GM19452 (cell line): ENCODE measurements at regions not wholly inside any gene's neighbourhood (a gene's known extent, or its start where the extent isn't known, plus 50 kb on each side); places are given as distances from the start of the nearest gene placed in this dataset.
"Not testable (repeated sequence)": the region's sequence is repeated elsewhere in the genome, so short reads cannot be mapped to it uniquely, and the experiment has no call there.

Experiments
- ATAC-seq: cut with Tn5 transposase; IDR thresholded peaks from one replicate; pipeline ENCODE4 v1.9.1; 2021; ENCODE audit not compliant: unreplicated experiment

- ATAC-seq = no peak
Observed at GRCh38 chrX:123049071-123049625, 134.9 kb upstream of the GRIA3 start.

DNA sequence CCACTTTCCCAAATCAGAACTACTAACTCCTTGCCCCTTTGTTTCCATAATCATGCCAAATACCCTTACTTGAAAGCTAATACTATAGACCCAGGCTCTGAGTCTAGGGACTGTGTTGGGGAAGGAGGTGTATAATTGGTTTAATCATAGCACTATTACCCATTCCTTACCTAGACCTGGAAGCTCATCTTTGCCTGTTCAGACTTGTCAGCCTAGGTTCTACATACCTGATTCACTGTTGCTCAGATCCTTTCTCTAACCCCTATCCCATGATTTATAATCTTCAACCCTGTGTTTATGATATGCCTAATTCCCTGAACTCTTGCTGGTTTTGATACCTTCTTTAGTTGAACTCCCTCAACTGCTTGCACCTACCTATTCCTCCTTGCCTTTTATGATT, 123.1 kb upstream of the GRIA3 start:
- no peak for ATAC-seq

DNA sequence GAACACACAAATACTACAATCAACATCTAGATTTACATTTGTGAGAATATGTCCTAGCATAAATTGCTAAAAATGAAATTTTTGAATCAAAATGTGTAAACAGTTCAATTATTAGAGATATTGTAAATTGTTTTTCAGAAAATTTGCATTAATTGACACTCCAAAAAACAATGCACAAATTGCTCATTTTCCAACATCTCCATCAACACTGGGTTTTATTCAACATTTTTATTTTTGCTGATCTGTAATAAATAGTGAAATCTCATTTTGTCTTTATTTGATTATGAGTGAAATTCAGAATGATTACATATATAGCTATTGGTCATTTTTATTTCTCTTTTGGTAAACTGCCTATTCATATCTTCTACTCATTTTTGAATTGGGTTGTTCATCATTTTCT, 120.0 kb upstream of the GRIA3 start:
- ATAC-seq = no peak

DNA sequence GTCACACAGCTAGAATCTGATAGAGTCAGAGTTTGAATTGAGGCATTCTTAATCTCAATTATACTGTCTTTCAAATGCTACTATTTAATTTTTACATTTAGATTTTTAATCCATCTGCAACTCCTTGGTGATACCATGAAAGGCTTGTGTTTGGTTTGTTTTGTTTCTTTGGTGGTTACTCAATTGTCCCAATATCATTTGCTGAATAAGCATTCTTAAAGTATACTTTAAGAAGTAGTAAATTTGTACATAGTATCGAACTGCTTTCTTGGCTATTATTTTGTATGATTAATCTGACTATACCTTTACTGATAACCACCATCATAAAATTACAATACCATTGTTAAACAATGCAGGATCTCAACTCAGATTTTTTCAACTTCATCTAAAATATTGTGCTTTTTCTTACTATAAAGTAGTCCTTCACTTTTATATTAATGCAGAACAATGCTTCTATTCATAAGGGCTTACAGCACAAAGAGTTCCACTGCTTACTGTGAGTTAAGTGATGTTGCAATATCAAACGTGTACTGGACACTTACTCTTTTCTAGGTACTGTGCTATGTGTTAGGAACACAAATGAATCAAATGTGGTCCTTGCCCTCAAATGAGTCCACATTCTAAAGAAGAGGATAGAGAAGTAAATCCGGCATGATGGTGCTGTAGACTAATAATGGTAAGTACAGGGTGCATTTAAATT, 111.2 kb upstream of the GRIA3 start:
- ATAC-seq = no peak

DNA sequence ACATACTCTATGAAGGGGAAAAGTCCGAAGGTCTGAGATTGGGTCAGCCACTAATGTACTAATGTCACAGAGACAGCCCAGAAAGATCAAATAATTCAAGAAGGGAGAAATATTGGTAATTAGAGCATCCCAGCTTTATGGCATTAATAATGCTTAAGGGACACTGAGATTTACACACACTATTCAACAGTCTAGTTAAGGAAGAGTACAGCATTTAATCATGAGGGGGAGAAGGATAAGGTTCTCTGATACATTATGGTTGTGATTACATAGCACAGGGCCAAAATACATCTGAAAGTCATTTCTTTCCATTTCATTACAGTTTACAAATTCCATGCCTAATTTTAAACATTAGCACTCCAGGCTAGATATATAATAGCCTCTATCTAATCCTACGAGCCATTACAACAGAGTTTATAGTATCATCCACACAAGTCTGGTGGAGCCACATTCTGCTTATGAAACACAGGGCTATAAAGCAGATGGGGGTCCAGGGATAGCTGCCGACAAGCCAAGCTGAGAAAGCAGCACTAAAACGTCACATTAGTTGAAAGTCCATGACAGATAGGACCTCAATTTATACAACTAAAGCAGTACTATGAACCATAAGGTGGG, 108.0 kb upstream of the GRIA3 start:
- no peak for ATAC-seq

DNA sequence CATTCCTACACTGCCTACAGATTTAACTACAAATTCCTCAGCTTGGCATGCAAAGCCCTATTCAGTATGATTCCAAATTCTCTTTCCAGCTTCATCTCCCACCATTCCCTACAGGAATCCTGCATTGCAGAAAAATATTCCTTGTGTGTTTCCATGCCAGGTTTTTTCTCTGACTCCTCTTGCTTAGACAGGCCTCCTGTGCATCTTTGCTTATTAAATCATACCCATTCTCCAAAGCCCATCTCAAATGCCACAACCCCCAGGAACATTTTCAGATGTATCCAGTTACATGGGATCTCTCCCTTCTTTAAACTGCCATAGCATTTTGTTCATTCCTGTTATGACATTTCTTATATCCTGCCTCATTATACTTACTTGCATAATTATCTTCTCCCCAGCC, 106.4 kb upstream of the GRIA3 start:
- ATAC-seq = no peak

DNA sequence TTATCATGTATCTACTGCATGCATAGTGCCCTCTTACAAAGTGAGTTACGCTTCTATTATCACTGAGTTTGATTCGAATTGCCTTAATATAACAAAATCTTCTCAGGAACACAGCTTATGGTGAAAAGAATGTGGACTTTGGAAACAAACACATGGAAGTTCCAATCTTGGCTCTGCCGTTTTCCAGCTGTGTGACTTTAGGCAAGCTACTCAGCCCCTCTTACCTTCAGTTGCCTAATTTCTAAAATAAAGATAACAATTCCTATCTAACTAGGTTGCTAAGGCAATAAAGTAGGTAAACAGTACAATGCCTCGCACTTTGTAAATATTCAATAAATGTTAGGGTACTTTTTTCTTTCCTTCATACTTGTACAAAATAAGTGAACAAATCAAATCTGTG, 104.0 kb upstream of the GRIA3 start:
- ATAC-seq = no peak

DNA sequence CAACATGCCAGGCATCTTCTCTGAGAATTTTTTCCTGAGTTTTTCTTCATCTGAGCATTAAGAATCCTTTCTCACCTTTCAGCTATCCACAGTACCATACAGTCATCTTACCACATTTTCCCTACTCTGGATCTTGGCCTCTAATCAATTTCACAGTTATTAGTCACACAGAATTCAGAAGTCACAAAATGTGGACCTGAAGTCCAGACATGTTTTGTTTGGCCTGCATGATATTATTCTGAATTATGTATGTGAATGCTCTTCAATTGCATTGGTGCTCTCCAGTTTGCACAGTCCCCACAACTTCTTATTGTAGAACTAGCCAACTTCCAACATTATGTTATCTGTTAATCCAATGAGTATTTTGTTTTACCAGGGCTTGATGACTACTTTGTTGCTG, 102.3 kb upstream of the GRIA3 start:
- ATAC-seq = no peak

DNA sequence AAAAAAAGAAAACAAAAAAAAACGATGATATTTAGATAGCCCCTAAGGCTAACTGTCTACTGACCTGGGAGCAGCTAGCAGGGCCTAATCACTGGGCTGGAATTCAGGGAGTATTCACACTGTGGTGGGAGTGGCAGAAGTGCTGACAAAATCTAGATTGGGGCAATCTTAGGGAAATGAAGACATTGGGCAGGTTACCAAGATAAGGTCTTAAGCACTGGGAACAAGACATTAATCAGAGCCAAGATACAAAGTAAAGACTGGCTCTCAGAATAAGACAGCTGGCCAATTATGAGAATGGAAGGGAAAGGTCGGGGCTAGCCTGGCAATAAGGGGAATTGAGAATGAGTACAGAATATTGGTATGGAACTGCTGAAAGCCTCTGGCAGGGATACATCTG, 100.2 kb upstream of the GRIA3 start:
- ATAC-seq = no peak

DNA sequence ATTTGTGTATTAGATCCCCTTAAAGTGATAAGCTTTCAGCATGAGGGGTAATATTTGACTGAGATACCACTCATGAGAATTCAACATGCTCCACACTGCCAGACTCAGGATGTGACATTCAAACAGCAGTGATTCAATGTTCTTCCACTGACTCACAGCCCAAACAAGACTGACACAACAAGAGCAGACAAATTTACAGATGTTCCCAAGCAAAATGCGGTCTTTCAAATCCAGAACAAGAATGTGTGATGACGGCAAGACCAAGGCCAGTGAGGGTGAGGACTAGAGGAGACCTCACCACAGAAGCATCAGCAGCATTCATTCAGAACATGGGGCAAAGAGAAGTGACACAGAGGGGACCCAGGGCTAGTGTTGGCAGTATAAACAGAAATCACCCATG, 99.3 kb upstream of the GRIA3 start:
- ATAC-seq = no peak

- ATAC-seq = no peak
Observed at GRCh38 chrX:123085311-123085940, 98.7 kb upstream of the GRIA3 start.

DNA sequence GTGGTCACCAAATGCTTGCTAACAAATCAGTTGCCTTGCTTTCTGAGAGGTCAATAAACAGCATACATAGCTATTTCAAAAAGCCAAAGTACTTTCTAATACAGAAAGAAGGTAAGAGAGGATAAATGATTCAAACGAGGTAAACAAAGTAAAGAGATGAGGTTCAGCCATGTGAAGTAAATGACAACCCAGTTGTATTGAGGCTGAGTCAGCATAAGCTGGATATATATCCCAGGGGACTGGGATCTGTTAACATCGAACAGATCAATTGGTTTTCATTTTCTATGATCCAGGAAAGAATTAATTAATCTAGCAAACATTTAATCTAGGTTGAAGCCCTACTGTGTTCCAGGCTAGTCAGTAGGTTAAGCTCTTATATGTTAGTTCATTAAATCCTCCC, 97.3 kb upstream of the GRIA3 start:
- no peak for ATAC-seq

DNA sequence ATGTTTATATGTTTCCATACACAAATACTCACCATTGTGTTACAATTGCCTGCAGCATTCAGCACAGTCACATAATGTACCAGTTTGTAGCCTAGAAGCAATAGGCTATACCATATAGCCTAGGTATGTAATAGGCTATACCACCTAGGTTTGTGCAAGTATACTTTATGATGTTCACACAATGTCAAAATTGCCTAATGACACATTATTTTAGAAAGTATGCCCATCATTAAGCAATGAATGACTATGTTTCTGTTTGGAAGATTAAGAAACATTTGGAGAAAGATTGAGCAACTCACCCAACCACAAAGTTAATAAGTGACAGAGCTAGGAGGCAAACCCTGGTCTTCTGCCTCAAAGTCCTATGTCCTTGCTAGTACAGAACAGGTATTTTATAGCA, 96.8 kb upstream of the GRIA3 start:
- no peak for ATAC-seq

DNA sequence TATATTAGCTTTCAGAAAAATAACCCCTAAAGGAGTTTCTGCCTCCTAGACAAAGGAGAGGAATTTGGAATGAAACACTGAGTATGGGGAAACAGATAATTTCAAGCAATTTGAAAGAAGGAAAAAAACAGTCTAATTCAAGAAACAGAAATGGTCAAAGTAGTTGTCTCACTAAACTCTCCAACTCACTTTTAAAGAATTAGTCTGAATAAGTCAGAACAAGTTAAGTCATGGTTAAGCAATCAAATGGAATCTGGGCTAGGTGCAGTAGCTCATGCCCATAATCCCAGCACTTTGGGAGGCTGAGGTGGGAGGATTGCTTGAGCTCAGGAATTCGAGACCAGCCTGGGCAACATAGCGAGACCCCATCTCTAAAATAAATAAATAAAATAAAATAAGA, 95.7 kb upstream of the GRIA3 start:
- no peak for ATAC-seq

DNA sequence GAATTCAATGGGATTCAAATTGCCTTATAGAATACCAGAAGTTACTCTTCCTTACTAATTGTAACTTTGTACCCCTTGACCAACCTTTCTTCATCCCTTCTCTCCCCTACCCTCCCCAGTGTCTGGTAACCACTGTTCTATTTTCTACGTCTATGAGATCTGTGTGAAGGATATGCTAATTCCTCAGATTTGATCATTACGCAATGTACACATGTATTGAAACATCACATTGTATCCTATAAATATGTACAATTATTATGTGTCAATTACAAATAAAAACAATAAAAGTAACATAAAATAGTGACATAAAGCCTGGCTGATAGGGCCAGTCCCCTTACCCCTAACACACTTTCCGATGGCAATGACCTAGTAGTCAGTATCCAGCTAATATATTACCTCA, 95.1 kb upstream of the GRIA3 start:
- no peak for ATAC-seq

DNA sequence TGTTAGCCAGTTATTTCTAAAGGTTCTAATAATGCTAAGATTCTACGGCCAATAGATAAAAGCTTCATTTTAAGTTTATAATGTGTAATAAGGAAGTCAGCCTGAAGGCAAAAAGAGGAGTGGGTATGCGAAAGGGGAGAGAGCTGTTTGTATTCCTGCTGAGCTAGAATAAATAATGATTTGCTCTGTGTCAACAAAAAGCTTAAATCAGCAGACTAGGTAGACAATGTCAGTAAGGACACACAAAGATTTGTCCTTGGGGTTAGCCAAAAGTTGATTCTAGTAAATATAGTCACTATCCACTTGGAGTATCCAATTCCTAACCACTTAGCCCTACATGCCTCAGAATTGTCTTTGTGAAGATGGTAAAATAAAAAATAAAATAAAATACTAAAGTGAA, 90.3 kb upstream of the GRIA3 start:
- no peak for ATAC-seq

- ATAC-seq = no peak
Observed at GRCh38 chrX:123108513-123109427, 75.3 kb upstream of the GRIA3 start.

DNA sequence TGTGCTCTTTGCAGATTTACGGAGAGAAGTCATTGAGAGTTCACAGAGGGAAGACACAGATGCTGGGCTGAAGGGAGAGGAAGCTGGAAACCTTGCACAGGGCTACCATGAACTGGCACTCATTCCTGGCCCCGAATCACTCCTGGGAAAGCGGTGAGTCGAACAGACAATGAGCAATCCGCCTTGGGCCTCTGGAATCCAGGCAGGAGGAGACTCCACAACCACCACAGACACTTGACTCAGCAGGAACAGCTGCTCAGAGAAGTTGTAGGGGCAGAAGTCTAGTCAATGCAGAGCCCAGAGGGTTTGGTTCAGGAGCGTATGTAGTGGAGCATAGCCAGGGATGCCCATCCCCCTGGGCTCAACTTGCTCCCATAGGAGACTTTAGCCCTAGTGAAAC, 62.8 kb upstream of the GRIA3 start:
- ATAC-seq = no peak

DNA sequence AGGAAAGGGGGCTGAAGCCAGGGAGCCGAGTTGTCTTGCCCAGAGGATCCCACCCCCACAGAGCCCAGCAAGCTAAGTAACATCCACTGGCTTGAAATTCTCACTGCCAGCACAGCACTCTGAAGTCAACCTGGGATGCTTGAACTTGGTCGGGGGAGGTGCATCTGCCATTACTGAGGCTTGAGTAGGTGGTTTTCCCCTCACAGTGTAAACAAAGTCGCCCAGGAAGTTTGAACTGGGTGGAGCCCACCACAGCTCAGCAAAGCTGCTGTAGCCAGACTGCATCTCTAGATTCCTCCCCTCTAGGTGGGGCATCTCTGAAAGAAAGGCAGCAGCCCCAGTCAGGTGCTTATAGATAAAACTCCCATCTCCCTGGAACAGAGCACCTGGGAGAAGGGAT, 54.3 kb upstream of the GRIA3 start:
- not testable (repeated sequence) for ATAC-seq
